ENCODE measurements at regions not wholly inside any gene's neighbourhood (a gene's known extent, or its start where the extent isn't known, plus 50 kb on each side); places are given as distances from the start of the nearest gene placed in this dataset.
"Not testable (repeated sequence)": the region's sequence is repeated elsewhere in the genome, so short reads cannot be mapped to it uniquely, and the experiment has no call there.

DNA sequence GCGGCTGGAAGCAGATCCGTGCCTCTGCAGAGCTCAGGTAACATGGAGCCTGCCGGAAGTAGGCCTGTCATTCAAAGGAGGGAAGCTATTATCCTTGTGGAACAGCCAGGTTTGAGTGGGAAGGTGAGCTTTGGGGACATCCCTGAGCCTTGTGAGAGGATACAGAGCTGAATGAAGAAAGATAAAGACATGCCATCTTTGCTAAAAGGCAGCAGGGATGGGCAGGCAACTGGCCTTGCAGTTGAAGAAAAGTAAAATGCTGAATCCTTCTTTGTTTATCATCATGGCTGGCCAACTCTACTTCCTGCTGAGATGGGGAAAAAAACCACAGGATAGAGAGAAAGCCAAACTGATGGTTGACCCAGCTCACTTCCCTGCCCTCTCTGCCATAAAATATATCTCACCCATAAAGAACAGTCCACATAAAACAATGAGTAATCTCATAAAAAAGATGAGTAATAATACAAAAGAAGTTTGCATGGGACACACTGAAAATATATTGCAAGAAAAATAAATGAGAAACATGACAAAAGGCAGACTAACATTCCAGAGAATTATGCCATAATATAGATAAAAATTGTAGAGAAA is 226.3 kb downstream of the DLEU7 start:
- H3K4me1 ChIP-seq, result no peaks in the 10 kb centered on the region
- no peak for DNase-seq (ENCODE audit: low spot score in 2 of 2)
- no peak overlapping the region for H3K4me3 ChIP-seq
- H3K27ac ChIP-seq, result no peak overlapping the region
- no peaks in the 10 kb centered on the region for H3K27me3 ChIP-seq
- intact Hi-C loops (cut with DNase I), result no loop called here
- H3K9me3 ChIP-seq, result no peaks in the 10 kb centered on the region
- TF ChIP-seq, protein P1, sequence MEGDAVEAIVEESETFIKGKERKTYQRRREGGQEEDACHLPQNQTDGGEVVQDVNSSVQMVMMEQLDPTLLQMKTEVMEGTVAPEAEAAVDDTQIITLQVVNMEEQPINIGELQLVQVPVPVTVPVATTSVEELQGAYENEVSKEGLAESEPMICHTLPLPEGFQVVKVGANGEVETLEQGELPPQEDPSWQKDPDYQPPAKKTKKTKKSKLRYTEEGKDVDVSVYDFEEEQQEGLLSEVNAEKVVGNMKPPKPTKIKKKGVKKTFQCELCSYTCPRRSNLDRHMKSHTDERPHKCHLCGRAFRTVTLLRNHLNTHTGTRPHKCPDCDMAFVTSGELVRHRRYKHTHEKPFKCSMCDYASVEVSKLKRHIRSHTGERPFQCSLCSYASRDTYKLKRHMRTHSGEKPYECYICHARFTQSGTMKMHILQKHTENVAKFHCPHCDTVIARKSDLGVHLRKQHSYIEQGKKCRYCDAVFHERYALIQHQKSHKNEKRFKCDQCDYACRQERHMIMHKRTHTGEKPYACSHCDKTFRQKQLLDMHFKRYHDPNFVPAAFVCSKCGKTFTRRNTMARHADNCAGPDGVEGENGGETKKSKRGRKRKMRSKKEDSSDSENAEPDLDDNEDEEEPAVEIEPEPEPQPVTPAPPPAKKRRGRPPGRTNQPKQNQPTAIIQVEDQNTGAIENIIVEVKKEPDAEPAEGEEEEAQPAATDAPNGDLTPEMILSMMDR (IDR thresholded peaks at IDR 0.05), result no peak
- H3K36me3 ChIP-seq, result no peaks in the 10 kb centered on the region

DNA sequence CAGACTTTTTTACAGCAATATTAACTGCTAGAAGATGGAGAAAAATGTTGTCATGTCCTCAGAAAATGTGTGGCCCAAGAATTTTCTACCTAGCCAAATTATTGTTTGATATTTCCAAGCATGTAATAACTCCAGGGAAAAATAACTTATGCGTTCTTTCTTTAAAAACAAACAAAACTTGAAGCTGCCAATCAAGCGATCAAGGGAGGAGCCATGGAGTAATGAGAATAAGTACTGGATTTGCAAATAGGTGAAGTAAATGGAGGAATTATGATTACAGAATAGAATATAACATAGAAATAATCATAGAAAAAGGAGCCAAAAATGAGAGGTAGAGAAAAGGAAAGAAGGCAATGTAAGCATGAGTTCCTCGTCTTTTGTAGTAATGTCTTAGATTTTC is 225.3 kb downstream of the DLEU7 start:
- Histone ChIP-seq H3K27me3 (no peaks in the 10 kb centered on the region), H3K9me3 (no peaks in the 10 kb centered on the region), H3K4me1 (no peaks in the 10 kb centered on the region), H3K4me3 (no peak overlapping the region), H3K27ac (no peak overlapping the region), H3K36me3 (no peaks in the 10 kb centered on the region)
- intact Hi-C loops (cut with DNase I), result no loop called here
- no peak for DNase-seq (ENCODE audit: low spot score in 2 of 2)
- TF ChIP-seq, protein P1 (IDR thresholded peaks at IDR 0.05), result no peak

DNA sequence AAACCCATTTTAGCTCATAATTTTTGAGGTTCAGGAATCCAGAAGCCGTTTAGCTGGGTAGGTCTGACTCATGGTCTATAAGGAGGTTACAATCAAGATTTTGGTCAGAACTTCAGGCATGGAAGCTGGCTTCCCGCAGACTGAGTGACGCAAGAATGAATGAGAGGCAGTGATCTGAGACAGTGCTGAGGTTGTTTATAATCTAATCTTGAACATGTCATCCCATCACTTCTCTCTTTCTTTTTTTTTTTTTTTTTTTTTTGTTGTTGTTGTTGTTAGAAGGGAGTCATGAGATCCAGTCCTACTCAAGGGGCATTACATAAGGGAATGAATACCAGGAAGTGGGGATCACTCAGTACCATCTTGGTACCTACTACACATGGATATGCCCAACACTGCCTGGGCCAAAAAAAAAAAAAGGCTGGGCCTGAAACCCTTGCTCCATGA is 217.4 kb downstream of the DLEU7 start:
- Histone ChIP-seq H3K27me3 (no peaks in the 10 kb centered on the region), H3K4me1 (no peaks in the 10 kb centered on the region), H3K9me3 (no peaks in the 10 kb centered on the region), H3K4me3 (no peak overlapping the region), H3K36me3 (no peaks in the 10 kb centered on the region), H3K27ac (no peak overlapping the region)
- DNase-seq (ENCODE audit: low spot score in 2 of 2), result no peak
- TF ChIP-seq, protein P1 (IDR thresholded peaks at IDR 0.05), result no peak
- intact Hi-C loops (cut with DNase I), result no loop called here

DNA sequence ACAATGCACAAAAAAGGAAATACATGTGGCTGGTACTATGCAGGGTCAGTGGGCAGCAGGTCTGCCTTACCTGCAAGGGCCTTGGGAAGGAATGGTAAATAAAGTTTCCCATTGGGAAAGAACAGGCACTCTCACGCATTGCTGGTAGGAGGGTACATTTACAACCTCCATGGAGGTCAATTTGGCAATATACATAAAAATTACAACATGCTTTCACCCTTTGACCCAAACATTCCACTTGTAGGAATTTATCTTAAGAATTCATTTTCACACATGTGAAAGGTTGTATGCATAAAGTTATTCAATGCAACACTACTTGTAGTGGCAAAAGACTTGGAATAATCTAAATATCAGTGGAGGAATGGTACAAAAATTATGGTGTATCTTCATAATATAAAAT is 216.4 kb downstream of the DLEU7 start:
- Histone ChIP-seq H3K27ac (no peak overlapping the region), H3K9me3 (no peaks in the 10 kb centered on the region), H3K4me3 (no peak overlapping the region), H3K4me1 (no peaks in the 10 kb centered on the region), H3K27me3 (no peaks in the 10 kb centered on the region), H3K36me3 (no peaks in the 10 kb centered on the region)
- no peak for DNase-seq (ENCODE audit: low spot score in 2 of 2)
- intact Hi-C loops (cut with DNase I), result no loop called here
- TF ChIP-seq, protein P1 (IDR thresholded peaks at IDR 0.05), result no peak

DNA sequence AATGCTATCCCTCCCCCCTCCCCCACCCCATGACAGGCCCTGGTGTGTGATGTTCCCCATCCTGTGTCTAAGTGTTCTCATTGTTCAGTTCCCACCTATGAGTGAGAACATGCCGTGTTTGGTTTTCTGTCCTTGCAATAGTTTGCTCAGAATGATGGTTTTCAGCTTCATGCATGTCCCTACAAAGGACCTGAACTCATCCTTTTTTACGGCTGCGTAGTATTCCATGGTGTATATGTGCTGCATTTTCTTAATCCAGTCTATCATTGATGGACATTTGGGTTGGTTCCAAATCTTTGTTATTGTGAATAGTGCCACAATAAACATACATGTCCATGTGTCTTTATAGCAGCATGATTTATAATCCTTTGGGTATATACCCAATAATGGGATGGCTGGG is 215.0 kb downstream of the DLEU7 start:
- DNase-seq (ENCODE audit: low spot score in 2 of 2); H3K36me3 ChIP-seq; H3K4me3 ChIP-seq; H3K9me3 ChIP-seq; H3K4me1 ChIP-seq; intact Hi-C loops (cut with DNase I); H3K27ac ChIP-seq; H3K27me3 ChIP-seq: not testable (repeated sequence)

DNA sequence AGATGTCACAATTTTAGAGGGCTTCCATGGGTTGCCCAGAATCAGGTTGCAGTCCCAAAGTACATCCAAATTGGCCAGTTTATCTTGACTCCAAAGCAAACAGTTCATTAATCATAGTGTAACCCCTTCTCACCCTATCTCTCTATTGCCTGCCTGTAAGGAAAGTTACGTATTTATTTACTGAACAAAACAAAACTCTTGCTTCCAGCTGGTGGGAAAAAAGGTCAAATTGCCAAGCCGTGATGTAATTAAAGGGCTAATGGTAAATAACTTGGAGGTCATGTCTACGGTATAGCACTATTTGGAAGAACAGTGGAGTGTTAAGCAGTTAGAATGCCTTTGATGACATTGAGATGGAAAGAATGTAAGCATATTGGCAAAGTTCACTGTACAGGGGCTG is 214.0 kb downstream of the DLEU7 start:
- H3K36me3 ChIP-seq, result no peaks in the 10 kb centered on the region
- H3K4me3 ChIP-seq, result no peak overlapping the region
- no peak overlapping the region for H3K27ac ChIP-seq
- no peaks in the 10 kb centered on the region for H3K27me3 ChIP-seq
- H3K4me1 ChIP-seq, result no peaks in the 10 kb centered on the region
- no peak for DNase-seq (ENCODE audit: low spot score in 2 of 2)
- TF ChIP-seq, protein P1 (IDR thresholded peaks at IDR 0.05), result no peak
- H3K9me3 ChIP-seq, result no peaks in the 10 kb centered on the region
- intact Hi-C loops (cut with DNase I), result no loop called here
